HG03175 (cell line): ENCODE measurements at regions not wholly inside any gene's neighbourhood (a gene's known extent, or its start where the extent isn't known, plus 50 kb on each side); places are given as distances from the start of the nearest gene placed in this dataset.
"Not testable (repeated sequence)": the region's sequence is repeated elsewhere in the genome, so short reads cannot be mapped to it uniquely, and the experiment has no call there.

Experiments used
- ATAC-seq: cut with Tn5 transposase; IDR thresholded peaks from one replicate; pipeline ENCODE4 v1.9.1; 2021; ENCODE audit warnings: mild to moderate bottlenecking, moderate library complexity; ENCODE audit not compliant: unreplicated experiment

DNA sequence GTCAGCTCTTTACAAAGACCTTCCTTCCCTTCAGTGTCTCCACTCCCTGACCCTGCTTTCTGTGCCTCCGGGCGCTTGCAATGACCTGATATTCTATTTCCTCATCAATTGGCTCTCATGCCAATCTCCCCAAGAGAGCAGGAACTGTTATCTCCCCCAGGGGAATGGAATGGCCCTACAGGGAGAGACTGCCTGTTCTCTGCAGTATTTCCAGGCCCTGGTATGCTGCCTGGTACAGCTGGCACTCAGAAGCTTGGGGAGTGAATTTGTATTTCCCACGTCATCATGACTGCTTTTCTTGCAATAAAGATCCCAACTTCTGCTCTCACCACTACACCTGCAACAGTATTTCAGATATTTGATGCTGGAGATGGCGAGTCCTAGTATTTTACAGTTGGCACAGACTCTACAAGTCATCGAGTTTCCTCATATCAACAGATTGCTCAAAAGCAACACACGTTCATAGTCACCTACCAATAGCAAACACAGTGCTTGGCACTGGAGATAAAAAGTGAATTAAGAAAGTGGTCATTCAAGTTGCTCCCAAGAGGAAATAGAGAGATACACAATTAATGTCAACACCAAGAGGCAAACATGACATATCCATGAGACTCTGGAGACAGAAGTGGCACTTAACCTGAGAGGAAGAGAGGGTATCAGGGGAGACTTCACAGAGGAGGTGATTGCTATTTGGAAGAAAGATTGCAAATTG, 90.5 kb upstream of the EGFL6 start:
- ATAC-seq, result no peak

DNA sequence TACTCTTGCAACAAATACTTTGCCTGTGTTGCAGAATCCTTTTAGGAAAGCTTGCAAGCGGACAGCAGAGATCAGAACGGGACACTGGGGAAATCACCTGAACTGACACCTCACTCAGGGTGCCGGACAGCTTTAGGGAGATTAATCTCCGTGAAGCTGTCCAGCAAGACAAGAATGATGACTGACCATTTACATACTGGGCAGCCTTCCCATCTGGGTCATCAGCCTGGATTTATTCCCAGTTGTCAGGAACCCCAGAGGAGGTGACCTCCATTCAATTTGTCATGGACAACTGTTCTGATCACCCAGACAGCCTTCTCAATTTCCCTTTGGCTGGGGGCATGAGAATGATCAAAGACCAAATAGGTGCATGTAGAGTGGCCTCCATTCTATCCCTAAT, 93.0 kb upstream of the EGFL6 start:
- no peak for ATAC-seq

- peak; percentile 45 for ATAC-seq
Observed at GRCh38 chrX:13474164-13474516, 95.3 kb upstream of the EGFL6 start.

DNA sequence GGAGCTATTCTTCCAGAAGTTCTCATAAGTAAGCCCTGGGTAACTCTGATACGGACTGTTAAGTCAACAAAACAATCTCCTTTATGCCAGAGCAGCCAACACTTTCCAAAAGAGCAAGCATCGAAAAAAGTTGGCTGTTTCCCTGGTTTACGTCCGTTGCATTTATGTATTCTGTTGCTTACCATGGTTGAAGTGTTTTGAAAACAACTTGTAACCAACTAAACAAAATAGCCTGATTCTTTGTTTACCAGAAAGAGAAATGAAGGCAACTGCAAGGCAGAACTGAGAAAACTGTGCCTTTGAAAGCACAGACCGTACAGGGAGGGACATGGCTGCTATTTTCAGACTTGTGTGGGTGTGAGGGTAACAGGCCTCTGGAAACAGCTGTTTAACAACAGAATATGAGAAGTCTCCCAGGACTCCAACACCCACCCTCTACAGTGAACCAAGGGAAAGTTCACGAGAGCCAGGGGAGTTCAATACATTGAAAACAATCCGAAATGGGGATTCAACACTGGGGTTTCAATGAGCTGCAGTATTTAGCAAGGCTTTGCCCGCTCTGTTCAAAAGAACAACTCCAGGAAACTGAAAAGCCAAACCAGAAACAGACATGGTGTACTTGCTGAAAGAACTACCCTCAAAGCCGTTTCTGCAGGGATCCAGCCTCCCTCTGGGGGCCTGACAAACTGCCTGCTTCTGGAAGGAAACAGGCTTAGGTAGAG, 95.8 kb upstream of the EGFL6 start:
- ATAC-seq, result peak; percentile 84

DNA sequence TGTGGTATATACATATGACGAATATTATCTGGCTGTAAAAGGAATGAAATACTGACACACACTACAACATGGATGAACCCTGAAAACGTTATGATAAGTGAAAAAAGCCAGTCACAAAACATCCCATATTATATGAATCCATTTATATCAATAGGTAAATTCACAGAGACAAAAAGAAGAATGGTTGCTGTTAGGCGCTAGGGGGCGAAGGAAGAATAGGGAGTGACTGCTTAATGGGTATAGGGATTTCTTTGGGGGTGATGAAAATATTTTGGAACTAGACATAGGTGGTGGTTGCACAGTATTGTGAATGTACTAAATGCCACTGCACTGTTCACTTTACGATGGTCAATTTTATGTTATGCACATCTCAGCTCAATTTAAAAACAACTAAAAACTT, 96.4 kb upstream of the EGFL6 start:
- no peak for ATAC-seq

DNA sequence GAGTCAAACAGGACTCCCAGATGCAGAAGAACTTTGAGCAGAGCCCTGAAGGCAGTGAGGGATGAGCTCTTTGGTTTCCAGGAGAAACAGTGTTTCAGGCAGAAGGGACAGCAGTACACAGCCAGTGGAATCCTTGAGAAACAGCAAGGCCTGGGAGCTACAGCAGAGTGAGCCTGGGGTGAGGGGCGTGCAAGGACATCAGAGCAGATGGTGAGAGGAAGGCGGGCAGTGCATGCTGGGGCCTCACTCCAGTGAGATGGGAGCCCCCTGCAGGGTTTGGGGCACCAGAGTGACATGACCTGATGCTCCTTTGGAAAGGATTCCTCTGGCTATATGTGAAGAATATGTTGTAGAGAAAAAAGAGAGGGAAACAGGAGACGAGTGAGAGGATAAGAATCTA, 98.1 kb upstream of the EGFL6 start:
- no peak for ATAC-seq

DNA sequence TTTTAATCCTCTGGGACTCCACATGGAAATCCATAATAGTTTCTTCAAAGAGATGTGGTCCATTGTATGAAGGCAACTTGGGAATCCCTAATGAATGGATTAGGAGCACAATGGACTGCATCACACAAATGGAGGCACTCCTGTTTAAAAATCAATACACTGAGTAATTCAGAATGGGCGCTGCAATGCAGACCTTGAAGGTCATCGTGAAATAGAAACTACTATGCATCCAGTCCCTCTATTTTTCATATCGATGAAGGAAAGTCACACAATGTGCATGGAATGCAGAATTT, 98.8 kb upstream of the EGFL6 start:
- ATAC-seq, result no peak

- no peak for ATAC-seq
Observed at GRCh38 chrX:13469963-13470684, 99.3 kb upstream of the EGFL6 start.

DNA sequence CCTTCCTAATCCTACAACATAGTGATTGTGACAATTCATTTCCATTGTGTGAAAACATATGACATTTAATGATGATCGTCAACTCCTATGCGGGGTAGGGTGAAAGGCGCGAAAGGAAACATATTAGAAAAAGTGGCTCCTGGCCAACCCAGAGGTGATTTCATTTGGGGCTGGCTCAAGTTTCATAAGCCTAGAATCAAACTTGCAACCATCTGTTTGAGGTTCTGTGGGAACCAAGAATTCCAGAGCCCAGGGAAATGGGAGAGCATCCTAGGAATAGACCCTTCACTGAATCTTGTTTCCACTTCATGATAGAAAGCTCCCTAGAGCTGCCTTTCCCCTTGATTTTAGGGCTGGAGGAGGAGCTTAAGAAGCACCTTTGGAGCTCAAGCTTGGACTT, 101.3 kb upstream of the EGFL6 start:
- no peak for ATAC-seq

GRCh38 chrX:13467243-13467642, 102.2 kb upstream of the EGFL6 start:
- ATAC-seq, result no peak

- ATAC-seq, result no peak
Observed at GRCh38 chrX:13464599-13465275, 104.7 kb upstream of the EGFL6 start.

- ATAC-seq, result no peak
Observed at GRCh38 chrX:13463608-13464007, 105.8 kb upstream of the EGFL6 start.

DNA sequence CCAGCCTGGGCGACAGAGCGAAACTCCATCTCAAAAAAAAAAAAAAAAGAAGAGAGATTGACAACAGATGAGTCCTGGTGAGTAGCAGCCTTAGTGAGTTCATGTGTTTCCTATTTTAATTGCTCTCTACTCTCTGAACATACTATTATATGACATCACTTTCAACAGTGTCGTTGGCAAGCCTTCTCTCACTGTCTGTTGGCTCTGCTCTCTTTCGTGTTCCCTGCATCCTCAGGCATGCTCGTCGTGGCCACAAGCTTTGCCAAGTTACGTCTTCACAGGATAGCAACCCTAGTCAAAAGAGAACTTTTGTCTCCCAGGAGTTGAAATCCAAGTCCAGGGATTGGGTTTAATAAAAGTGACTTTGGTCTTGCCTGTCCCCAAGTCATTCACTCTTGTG, 117.1 kb upstream of the EGFL6 start:
- ATAC-seq, result no peak

- no peak for ATAC-seq
Observed at GRCh38 chrX:13449441-13449840, 120.0 kb upstream of the EGFL6 start.

GRCh38 chrX:13448941-13449340, 120.5 kb upstream of the EGFL6 start:
- no peak for ATAC-seq

- ATAC-seq, result not testable (repeated sequence)
Observed at GRCh38 chrX:13441608-13442007, 121.8 kb upstream of the ATXN3L start.

- ATAC-seq, result no peak
Observed at GRCh38 chrX:13440176-13440575, 120.3 kb upstream of the ATXN3L start.

GRCh38 chrX:13433298-13433605, 113.4 kb upstream of the ATXN3L start:
- no peak for ATAC-seq

DNA sequence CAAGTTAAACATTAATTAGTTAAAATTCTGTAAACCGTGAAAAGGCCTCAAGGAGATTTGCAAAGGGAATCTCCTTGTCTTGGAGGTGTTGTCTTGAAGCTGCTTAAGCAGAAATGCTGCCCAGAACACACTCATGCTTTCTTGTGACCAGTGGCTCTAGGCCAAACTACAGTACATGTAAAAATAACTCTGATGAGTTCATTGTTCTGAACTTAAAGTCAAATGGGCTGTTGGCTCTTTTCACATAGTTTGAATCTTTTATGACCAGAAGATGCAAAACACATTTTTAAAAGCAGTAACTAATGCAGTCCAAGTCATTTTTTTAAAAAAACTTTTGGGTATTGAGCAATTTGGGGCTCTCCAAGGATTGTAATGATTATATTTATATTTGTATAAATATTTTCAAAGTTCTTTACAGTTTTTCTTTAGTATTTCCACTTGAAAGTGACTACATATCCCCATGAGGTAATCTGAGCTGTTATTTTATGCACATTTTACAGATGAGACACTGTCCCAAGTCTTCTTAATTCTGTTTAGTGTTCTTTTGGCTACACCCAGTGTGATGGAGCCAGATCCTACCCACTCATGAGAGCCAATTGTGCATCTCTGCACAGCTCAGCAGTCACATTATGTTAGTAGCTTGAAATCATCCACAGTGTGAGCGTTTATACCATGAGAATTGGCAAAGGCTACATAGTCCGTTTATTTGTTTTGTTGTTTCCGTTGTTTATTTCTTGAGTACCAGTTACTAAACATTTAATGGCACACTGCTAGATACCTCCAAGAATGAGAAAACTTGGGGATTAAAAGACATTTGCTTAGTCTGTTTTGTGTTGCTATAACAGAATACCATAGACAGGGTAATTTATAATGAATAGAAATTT, 112.8 kb upstream of the ATXN3L start:
- ATAC-seq, result no peak

GRCh38 chrX:13430136-13430827, 110.4 kb upstream of the ATXN3L start:
- ATAC-seq, result no peak
